ENCODE measurements at regions not wholly inside any gene's neighbourhood (a gene's known extent, or its start where the extent isn't known, plus 50 kb on each side); places are given as distances from the start of the nearest gene placed in this dataset.

DNA sequence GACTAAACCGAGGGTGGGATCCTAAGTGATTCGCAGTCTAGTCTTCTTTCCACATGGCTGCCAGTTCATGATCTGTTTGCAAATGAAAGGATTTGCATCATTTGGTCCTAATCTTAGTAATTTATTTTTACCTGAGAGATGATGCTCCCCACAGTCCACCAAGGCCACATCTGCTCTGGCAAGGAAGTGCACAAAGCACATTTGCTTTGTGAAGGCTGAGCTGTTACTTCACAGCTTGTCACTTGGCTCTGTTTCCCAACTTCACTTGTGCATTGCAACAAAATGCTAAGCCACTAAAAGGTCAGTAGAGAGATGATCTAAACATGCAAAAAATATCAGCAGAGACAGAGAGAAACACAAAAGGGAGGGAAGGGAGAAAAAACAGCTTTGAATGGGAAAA, 128.5 kb upstream of the VLDLR start:
- Histone ChIP-seq H3K79me2 (ENCODE audit: control insufficient read depth, insufficient read depth, low read length) (no peaks in the 10 kb centered on the region), H3K4me3 (no peak overlapping the region), H3K27me3 (ENCODE audit: control insufficient read depth in 2 of 2, insufficient read depth in 2 of 2, low read length in 2 of 2) (no peaks in the 10 kb centered on the region), H3K27ac (ENCODE audit: extremely low read depth, low read depth, low read length) (no peak overlapping the region), H3K9me3 (replicated peaks; ENCODE audit: control insufficient read depth, insufficient read depth, low read depth, low read length) (no peaks in the 10 kb centered on the region), H3K4me2 (ENCODE audit: insufficient read depth, low read length) (no peak overlapping the region), H3K36me3 (ENCODE audit: control insufficient read depth, insufficient read depth, low read length) (no peaks in the 10 kb centered on the region), H3K4me1 (replicated peaks in 1 of 2; ENCODE audit: control insufficient read depth in 2 of 2, insufficient read depth in 2 of 2, low read length in 2 of 2) (no peaks in the 10 kb centered on the region), H3K9ac (ENCODE audit: insufficient read depth in 1 of 2, low read depth in 2 of 2, low read length in 2 of 2) (no peak overlapping the region), H4K20me1 (replicated peaks; ENCODE audit: control insufficient read depth, insufficient read depth, low read length) (no peaks in the 10 kb centered on the region; the same call in 1 of the 2 replicates), H2AFZ (ENCODE audit: low read depth, low read length) (no peak overlapping the region), H3K9me1 (ENCODE audit: control insufficient read depth, insufficient read depth, low read length) (no peaks in the 10 kb centered on the region)
- no peak for ATAC-seq
- no TSS peak for BruUV-seq (replicated peaks)
- ChIA-PET CTCF (ENCODE audit: low intra/inter-chr PET ratio) (no interaction called here), POLR2A (no interaction called here)
- intact Hi-C loops (cut with micrococcal nuclease): no loop called here
- no peak for DNase-seq (ENCODE audit: extremely low read depth in 1 of 4, low spot score in 3 of 4)
- no peak for FAIRE-seq
- 0% methylated on average over 2 of the region's 2 CpGs for WGBS (ENCODE audit: insufficient coverage, low coverage, missing lambda C conversion rate)
- no peak for TF ChIP-seq TEAD1 (CRISPR knock-in tag; IDR thresholded peaks at IDR 0.05)
- no peak for TF ChIP-seq GABPB1 (CRISPR knock-in tag; IDR thresholded peaks at IDR 0.05)
- TF ChIP-seq CHD4 (IDR thresholded peaks at IDR 0.05; ENCODE audit: insufficient read depth, insufficient replicate concordance, low read depth, low read length, poor library complexity, severe bottlenecking): no peak
- TF ChIP-seq ZNF165 (CRISPR knock-in tag; IDR thresholded peaks at IDR 0.05; ENCODE audit: borderline replicate concordance): no peak
- TF ChIP-seq, protein P1, sequence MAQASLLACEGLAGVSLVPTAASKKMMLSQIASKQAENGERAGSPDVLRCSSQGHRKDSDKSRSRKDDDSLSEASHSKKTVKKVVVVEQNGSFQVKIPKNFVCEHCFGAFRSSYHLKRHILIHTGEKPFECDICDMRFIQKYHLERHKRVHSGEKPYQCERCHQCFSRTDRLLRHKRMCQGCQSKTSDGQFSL (CRISPR knock-in tag; IDR thresholded peaks at IDR 0.05): no peak
- TF ChIP-seq, protein P1 (tag; IDR thresholded peaks at IDR 0.05): no peak
- TF ChIP-seq SAFB (IDR thresholded peaks at IDR 0.05; ENCODE audit: borderline replicate concordance, low read depth, low read length): no peak
- TF ChIP-seq PCBP2 (IDR thresholded peaks at IDR 0.05; ENCODE audit: low read depth, low read length, poor library complexity, severe bottlenecking): no peak
- TF ChIP-seq, protein P2, sequence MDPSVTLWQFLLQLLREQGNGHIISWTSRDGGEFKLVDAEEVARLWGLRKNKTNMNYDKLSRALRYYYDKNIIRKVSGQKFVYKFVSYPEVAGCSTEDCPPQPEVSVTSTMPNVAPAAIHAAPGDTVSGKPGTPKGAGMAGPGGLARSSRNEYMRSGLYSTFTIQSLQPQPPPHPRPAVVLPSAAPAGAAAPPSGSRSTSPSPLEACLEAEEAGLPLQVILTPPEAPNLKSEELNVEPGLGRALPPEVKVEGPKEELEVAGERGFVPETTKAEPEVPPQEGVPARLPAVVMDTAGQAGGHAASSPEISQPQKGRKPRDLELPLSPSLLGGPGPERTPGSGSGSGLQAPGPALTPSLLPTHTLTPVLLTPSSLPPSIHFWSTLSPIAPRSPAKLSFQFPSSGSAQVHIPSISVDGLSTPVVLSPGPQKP (CRISPR knock-in tag; IDR thresholded peaks at IDR 0.05): no peak
- TF ChIP-seq TFAM (CRISPR knock-in tag; conservative IDR thresholded peaks at IDR 0.05): no peak
- no peak for TF ChIP-seq FOXM1 (IDR thresholded peaks at IDR 0.05; ENCODE audit: low read depth)
- TF ChIP-seq FOXM1 (CRISPR knock-in tag; IDR thresholded peaks at IDR 0.05; ENCODE audit: low read depth): no peak
- TF ChIP-seq NRF1 (conservative IDR thresholded peaks at IDR 0.05 in 1 of 2, IDR thresholded peaks at IDR 0.05 in 1 of 2): no peak
- no peak for TF ChIP-seq BCOR (IDR thresholded peaks at IDR 0.05)
- TF ChIP-seq, protein P3, sequence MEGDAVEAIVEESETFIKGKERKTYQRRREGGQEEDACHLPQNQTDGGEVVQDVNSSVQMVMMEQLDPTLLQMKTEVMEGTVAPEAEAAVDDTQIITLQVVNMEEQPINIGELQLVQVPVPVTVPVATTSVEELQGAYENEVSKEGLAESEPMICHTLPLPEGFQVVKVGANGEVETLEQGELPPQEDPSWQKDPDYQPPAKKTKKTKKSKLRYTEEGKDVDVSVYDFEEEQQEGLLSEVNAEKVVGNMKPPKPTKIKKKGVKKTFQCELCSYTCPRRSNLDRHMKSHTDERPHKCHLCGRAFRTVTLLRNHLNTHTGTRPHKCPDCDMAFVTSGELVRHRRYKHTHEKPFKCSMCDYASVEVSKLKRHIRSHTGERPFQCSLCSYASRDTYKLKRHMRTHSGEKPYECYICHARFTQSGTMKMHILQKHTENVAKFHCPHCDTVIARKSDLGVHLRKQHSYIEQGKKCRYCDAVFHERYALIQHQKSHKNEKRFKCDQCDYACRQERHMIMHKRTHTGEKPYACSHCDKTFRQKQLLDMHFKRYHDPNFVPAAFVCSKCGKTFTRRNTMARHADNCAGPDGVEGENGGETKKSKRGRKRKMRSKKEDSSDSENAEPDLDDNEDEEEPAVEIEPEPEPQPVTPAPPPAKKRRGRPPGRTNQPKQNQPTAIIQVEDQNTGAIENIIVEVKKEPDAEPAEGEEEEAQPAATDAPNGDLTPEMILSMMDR (IDR thresholded peaks at IDR 0.05 in 2 of 3, conservative IDR thresholded peaks at IDR 0.05 in 1 of 3; ENCODE audit: insufficient read depth in 2 of 3, low read depth in 1 of 3, low read length in 3 of 3): no peak
- TF ChIP-seq CEBPG (CRISPR knock-in tag; IDR thresholded peaks at IDR 0.05): no peak
- TF ChIP-seq CEBPG (tag; conservative IDR thresholded peaks at IDR 0.05 in 1 of 2, IDR thresholded peaks at IDR 0.05 in 1 of 2): no peak
- in situ Hi-C loops (cut with MboI): no loop called here
